Thoracic aorta (tissue), 2 donors: ENCODE measurements at regions not wholly inside any gene's neighbourhood (a gene's known extent, or its start where the extent isn't known, plus 50 kb on each side); places are given as distances from the start of the nearest gene placed in this dataset.

ENCODE experiments used
- ATAC-seq: fragments of 150-250 bp; one replicate; pipeline ENCODE4 v1.8.0; 2017; ENCODE audit warnings: low read depth; ENCODE audit not compliant: insufficient number of reproducible peaks, low FRiP score
- DNase-seq: peaks from one replicate; pipeline ENCODE4 v3.0.0-alpha.2; 2020; ENCODE audit warnings: low spot score
- H3K27ac ChIP-seq, 2 donors: fragments of 200-600 bp; sonication (generic); 1 replicate in 1 of 2; 2 replicates in 1 of 2; pipeline ENCODE4 v1.5.1; 2016; ENCODE audit warnings: mild to moderate bottlenecking in 2 of 2, moderate library complexity in 2 of 2
- H3K27me3 ChIP-seq: fragments of 200-600 bp; sonication (generic); replicated peaks from 2 replicates; pipeline ENCODE4 v1.6.0; 2016; ENCODE audit warnings: mild to moderate bottlenecking; ENCODE audit not compliant: insufficient read depth
- H3K36me3 ChIP-seq: fragments of 200-600 bp; sonication (generic); one replicate; pipeline ENCODE4 v1.5.1; 2016
- H3K4me1 ChIP-seq, 2 donors: fragments of 200-600 bp; sonication (generic); 1 replicate in 1 of 2; 2 replicates in 1 of 2; pipeline versions ENCODE4 v1.5.1 to v1.6.0; 2016; ENCODE audit warnings: low read depth in 2 of 2, mild to moderate bottlenecking in 1 of 2; ENCODE audit not compliant: control insufficient read depth in 1 of 2
- H3K4me3 ChIP-seq: fragments of 200-600 bp; sonication (generic); 2 replicates; pipeline ENCODE4 v1.5.1; 2016; ENCODE audit warnings: mild to moderate bottlenecking
- H3K9me3 ChIP-seq: fragments of 200-600 bp; sonication (generic); 2 replicates; pipeline ENCODE4 v1.5.1; 2016
- TF ChIP-seq, protein P1 (sequence below): fragments of 200-600 bp; sonication (generic); IDR thresholded peaks from one replicate; pipeline ENCODE4 v1.5.1; 2019; ENCODE audit warnings: antibody characterized with exemption

DNA sequence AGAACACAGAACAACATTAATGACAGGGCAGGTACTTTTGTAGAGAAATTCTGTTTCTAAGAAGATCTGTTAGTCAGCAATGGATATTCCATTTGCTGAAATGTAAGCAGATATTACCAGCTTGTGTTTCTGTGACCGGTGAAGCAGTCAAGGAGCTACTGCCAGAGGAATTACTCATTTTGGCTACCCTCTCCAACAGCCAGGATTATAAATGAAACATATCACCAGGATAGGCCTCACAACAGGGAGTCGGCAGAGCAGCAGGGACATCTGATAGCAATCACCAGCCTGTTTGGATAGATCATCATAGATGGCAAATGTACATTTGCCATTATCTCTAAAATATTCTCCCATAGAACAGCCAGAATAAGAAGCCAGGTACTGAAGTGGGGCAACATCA, 440.7 kb downstream of the KCNH5 start:
- H3K9me3 ChIP-seq, result no peaks in the 10 kb centered on the region
- no peak overlapping the region for H3K4me3 ChIP-seq
- no peaks in the 10 kb centered on the region for H3K4me1 ChIP-seq
- TF ChIP-seq, protein P1, sequence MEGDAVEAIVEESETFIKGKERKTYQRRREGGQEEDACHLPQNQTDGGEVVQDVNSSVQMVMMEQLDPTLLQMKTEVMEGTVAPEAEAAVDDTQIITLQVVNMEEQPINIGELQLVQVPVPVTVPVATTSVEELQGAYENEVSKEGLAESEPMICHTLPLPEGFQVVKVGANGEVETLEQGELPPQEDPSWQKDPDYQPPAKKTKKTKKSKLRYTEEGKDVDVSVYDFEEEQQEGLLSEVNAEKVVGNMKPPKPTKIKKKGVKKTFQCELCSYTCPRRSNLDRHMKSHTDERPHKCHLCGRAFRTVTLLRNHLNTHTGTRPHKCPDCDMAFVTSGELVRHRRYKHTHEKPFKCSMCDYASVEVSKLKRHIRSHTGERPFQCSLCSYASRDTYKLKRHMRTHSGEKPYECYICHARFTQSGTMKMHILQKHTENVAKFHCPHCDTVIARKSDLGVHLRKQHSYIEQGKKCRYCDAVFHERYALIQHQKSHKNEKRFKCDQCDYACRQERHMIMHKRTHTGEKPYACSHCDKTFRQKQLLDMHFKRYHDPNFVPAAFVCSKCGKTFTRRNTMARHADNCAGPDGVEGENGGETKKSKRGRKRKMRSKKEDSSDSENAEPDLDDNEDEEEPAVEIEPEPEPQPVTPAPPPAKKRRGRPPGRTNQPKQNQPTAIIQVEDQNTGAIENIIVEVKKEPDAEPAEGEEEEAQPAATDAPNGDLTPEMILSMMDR, result no peak
- H3K36me3 ChIP-seq, result no peaks in the 10 kb centered on the region
- ATAC-seq, result no peak
- H3K27me3 ChIP-seq, result no peaks in the 10 kb centered on the region
- DNase-seq, result no peak
- H3K27ac ChIP-seq, result no peak overlapping the region

DNA sequence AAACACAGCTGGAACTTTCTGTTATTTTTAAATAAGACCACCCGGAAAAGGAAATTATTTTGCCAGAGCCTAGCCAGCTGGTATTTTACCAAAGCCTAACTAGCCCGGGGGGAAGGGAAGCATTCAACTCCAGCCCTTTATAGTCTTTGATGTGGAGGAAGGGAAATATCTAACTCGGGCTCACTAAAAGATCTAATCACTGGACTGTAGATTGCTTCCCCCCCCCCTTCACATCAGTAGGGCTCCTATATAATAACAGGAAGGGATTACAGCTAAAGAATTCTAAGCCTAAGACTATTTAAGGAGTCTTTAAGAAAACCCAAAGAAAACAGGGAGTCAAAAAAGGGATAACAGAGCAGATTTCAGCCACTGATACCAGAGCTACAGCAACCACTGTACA, 431.1 kb downstream of the KCNH5 start:
- no peaks in the 10 kb centered on the region for H3K36me3 ChIP-seq
- H3K4me3 ChIP-seq, result no peak overlapping the region
- TF ChIP-seq, protein P1, result no peak
- no peak for ATAC-seq
- no peaks in the 10 kb centered on the region for H3K27me3 ChIP-seq
- no peak for DNase-seq
- H3K4me1 ChIP-seq, result no peaks in the 10 kb centered on the region
- H3K9me3 ChIP-seq, result no peaks in the 10 kb centered on the region
- no peak overlapping the region for H3K27ac ChIP-seq

DNA sequence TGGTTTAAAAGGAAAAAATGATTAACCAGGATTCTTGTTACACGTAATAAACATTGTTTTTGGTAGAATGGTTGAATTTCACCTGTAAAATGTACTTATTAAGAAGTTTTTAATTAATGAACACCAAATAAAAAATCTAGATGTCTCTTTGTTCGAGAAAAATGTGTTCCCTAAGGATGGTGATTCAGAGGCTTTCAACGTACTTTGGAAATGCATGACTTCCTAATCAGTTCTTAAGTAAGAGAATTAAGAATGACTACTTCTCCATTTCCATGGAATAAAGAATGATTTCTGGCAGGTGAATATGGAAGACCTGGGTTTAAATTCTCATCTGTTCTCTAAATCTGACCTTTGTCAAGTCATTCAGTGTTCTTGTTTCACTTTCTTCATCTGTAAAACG, 428.6 kb downstream of the KCNH5 start:
- no peaks in the 10 kb centered on the region for H3K4me1 ChIP-seq
- TF ChIP-seq, protein P1, result no peak
- H3K9me3 ChIP-seq, result no peaks in the 10 kb centered on the region
- no peak overlapping the region for H3K27ac ChIP-seq
- ATAC-seq (no peak), DNase-seq (no peak)
- no peaks in the 10 kb centered on the region for H3K27me3 ChIP-seq
- H3K36me3 ChIP-seq, result no peaks in the 10 kb centered on the region
- no peak overlapping the region for H3K4me3 ChIP-seq

DNA sequence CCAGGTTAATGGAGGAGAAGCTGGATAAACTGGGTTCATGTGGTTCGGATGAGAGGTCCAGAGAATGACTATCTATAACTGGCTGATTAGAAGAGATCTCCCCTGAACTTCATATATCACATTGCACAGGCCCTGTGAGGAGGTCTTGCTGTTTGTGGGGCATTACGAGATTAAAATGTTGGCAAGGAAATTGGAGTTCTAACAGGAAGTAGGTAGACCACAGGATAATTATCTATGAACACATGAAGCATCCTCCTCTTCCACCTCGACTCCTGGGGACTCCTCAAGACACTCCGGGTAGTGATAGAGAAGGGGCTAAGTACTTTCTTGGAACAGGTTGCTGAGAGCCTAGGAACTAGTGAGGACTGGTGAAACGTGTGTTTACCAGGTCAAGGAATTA, 418.8 kb downstream of the KCNH5 start:
- Histone ChIP-seq H3K4me3 (no peak overlapping the region), H3K27me3 (no peaks in the 10 kb centered on the region), H3K9me3 (no peaks in the 10 kb centered on the region), H3K4me1 (no peaks in the 10 kb centered on the region), H3K27ac (no peak overlapping the region), H3K36me3 (no peaks in the 10 kb centered on the region)
- ATAC-seq (no peak), DNase-seq (no peak)
- TF ChIP-seq, protein P1, result no peak

DNA sequence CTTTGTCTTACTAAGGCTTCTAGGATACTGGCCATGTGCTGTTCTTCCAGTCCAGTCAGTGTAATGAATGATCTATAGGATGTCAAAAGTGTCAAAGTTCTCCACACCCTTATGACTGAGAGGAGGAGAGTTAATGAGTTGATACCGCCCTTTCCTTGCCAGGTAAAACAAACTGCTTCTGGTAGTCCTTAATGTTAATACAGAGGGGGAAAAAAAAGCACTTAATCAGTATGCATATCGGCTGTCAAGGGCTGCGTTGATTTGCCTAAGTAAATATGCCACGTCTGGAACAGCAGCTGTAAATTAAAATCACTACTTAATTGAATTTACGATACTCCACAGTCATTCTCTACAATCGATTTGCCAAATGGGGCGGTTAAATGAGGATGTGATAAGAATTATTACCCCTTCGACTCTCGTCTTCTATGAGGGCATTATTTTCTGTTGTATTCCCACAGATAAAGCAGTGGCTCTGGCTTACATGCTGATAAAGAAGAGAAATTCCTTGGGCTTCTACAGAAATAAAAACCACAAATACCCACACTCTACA, 416.0 kb downstream of the KCNH5 start:
- Histone ChIP-seq H3K4me1 (no peaks in the 10 kb centered on the region), H3K27me3 (no peaks in the 10 kb centered on the region), H3K36me3 (no peaks in the 10 kb centered on the region), H3K27ac (no peak overlapping the region), H3K4me3 (no peak overlapping the region), H3K9me3 (no peaks in the 10 kb centered on the region)
- no peak for DNase-seq
- no peak for ATAC-seq
- TF ChIP-seq, protein P1, result no peak
